ENCODE measurements at regions not wholly inside any gene's neighbourhood (a gene's known extent, or its start where the extent isn't known, plus 50 kb on each side); places are given as distances from the start of the nearest gene placed in this dataset.

DNA sequence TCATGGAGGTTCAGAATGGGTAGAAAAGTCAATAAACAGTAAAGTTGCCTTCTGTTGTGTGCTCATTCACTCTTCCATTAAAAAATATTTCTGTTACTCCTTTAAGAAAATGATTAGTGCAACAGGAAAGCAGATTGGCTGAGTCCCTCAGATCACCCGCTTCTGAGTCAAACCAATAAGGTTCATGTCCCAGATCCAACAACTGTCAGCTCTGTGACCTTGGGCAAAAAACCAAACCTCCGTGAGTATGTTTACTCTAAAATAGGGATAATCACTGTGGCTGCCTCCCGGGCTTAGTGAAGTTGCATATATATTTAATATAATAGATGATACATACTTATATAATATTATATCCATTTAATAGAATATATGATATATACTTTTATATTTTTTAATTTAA, 698.5 kb upstream of the RBFOX1 start:
- Mint-ChIP-seq H3K4me3 (no peak overlapping the region), H3K27me3 (peaks cover 0 to 10% of the 10 kb centered on the region in 2 donors)
- ATAC-seq = no peak

DNA sequence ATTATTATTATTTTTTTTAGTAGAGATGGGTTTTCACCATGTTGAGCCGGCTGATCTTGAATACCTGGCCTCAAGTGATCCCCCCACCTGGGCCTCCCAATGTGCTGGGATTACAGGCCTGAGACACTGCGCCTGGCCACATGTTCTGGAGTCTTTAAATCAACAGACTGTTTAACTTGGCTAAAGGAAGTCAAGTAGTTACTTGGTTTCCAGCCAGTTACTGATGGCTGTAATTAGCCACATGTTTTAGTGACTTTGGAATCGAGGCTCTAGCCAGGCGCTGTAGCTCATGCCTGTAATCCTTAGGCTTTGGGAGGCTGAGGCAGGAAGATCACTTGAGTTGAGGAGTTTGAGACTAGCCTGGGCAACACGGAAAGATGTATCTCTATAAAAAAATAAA, 699.2 kb upstream of the RBFOX1 start:
- Mint-ChIP-seq H3K36me3 (no peaks in the 10 kb centered on the region), H3K27ac (no peak overlapping the region), H3K27me3 (peaks cover 0 to 10% of the 10 kb centered on the region in 2 donors), H3K4me1 (ENCODE audit: low read depth in 2 of 2) (no peaks in the 10 kb centered on the region), H3K9me3 (no peaks in the 10 kb centered on the region), H3K4me3 (no peak overlapping the region)
- ATAC-seq (no peak), DNase-seq (ENCODE audit: low spot score) (no peak)

More for the DNA sequence above, 698.5 kb upstream of the RBFOX1 start:
- Mint-ChIP-seq H3K4me1 (ENCODE audit: low read depth in 2 of 2) (no peaks in the 10 kb centered on the region), H3K9me3 (no peaks in the 10 kb centered on the region), H3K36me3 (no peaks in the 10 kb centered on the region), H3K27ac (no peak overlapping the region)
- DNase-seq (ENCODE audit: low spot score) = no peak

DNA sequence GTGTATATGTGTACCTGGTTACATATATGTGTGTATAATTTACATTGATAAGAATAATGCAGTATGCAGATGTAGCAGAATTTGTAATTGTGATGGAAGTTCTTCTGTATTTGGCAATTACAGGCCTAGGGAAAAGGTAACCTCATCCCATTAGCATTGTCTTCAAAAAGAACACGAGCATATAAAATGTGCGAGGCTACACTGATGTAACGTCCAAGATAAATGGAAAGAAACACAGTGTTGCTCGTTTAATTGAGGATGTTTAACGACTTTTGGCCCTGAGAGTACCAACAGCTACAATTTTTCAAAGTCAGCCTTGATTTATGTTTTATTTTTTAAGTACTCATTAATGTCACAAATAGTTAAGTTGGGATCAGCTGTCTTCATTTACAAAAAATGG, 703.5 kb upstream of the RBFOX1 start:
- Mint-ChIP-seq H3K36me3 (no peaks in the 10 kb centered on the region), H3K27ac (no peak overlapping the region), H3K4me3 (no peak overlapping the region), H3K27me3 (peaks cover 0 to 10% of the 10 kb centered on the region in 2 donors), H3K9me3 (no peaks in the 10 kb centered on the region), H3K4me1 (ENCODE audit: low read depth in 2 of 2) (no peaks in the 10 kb centered on the region)
- no peak for DNase-seq (ENCODE audit: low spot score)
- no peak for ATAC-seq

DNA sequence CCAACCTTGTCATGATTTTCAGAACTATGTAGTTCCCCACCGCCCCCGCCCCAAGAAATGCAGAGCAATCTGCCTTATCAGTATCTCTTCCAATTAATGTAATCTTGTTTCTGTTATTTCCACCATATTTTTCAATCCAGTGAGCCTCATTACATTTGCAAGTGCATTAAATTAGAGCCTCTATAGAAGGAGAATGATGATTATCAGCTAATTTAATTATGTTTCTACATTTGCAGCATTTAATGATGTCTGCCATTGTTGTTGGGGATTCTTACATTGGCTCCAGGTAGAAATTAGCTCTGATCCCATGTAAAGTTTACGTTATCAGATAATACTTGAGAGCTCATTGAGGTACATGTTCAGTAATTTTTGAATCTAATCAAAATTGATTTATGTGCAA, 707.0 kb upstream of the RBFOX1 start:
- peaks cover 6% of the 10 kb centered on the region for H3K9me3 Mint-ChIP-seq
- no peak for DNase-seq (ENCODE audit: low spot score)
- H3K27ac Mint-ChIP-seq = no peak overlapping the region
- no peaks in the 10 kb centered on the region for H3K36me3 Mint-ChIP-seq
- ATAC-seq = no peak
- H3K4me3 Mint-ChIP-seq = no peak overlapping the region
- H3K4me1 Mint-ChIP-seq (ENCODE audit: low read depth in 2 of 2) = no peaks in the 10 kb centered on the region
- peaks cover 0 to 2% of the 10 kb centered on the region in 2 donors for H3K27me3 Mint-ChIP-seq

DNA sequence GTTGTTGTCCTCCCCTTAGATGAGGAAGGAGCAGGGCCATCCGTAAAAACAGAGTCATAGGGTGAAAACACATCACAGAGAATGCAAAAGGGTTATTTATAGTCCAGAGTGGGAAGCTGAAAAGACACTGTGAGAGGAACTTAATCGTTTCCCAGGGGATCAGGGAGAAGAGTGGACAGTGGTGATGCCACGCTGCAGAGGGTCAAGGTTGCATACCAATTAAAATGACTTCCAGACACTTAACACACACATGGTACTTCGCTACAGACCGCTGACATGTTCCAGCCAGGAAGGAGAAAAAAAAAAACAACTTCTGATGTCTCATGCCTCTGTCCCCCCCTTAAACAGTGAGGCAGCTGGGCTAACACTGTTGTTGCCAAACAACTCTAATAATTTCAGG, 713.8 kb upstream of the RBFOX1 start:
- peaks cover 13% of the 10 kb centered on the region for H3K9me3 Mint-ChIP-seq
- peaks cover 6% of the 10 kb centered on the region for H3K36me3 Mint-ChIP-seq
- H3K4me3 Mint-ChIP-seq = no peak overlapping the region
- no peaks in the 10 kb centered on the region for H3K27me3 Mint-ChIP-seq
- no peak for DNase-seq (ENCODE audit: low spot score)
- no peak for ATAC-seq
- no peak overlapping the region for H3K27ac Mint-ChIP-seq
- no peaks in the 10 kb centered on the region for H3K4me1 Mint-ChIP-seq (ENCODE audit: low read depth in 2 of 2)

DNA sequence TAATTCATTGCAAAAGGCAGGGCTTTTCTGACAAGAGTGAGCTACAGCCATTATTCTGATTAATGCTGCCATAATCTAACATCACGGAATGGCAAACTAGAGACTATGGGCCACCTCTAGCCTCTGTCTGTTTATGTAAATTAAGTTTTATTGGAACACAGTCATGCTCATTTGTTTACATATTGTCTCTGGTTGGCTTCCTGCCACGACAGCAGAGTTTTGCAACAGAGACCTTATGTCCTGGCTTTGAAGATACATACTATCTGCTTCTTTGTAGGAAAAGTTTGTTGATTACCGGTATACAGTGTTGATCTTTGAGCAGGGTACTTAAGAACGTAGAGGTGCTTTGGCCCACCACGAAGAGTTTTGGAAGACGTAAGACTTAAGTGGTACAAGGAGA, 715.9 kb upstream of the RBFOX1 start:
- H3K27me3 Mint-ChIP-seq = no peaks in the 10 kb centered on the region
- no peak overlapping the region for H3K4me3 Mint-ChIP-seq
- peaks cover 12% of the 10 kb centered on the region for H3K9me3 Mint-ChIP-seq
- no peak overlapping the region for H3K27ac Mint-ChIP-seq
- peaks cover 6% of the 10 kb centered on the region for H3K36me3 Mint-ChIP-seq
- ATAC-seq (no peak), DNase-seq (ENCODE audit: low spot score) (no peak)
- no peaks in the 10 kb centered on the region for H3K4me1 Mint-ChIP-seq (ENCODE audit: low read depth in 2 of 2)

DNA sequence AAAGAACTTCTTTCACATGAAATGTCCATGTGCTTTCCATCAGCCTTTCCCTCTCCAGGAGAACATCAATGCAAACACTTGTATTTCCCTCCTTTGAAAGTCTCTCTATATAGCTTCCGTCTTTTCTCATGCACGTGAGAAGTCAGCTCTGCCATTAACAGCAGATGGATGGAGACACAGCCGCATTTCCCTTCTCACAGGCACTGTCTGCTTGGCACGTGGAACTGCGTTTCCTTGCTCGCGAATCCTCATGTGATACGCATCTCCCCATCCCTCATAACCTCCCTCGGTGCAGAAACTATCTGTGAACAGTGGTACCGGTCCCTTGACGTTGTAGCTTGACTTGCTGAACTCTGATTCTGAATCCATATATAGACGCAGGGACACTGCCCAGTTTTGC, 717.0 kb upstream of the RBFOX1 start:
- Mint-ChIP-seq H3K27ac (no peak overlapping the region), H3K27me3 (no peaks in the 10 kb centered on the region), H3K36me3 (peaks cover 6% of the 10 kb centered on the region), H3K4me3 (no peak overlapping the region), H3K9me3 (peaks cover 11% of the 10 kb centered on the region), H3K4me1 (ENCODE audit: low read depth in 2 of 2) (no peaks in the 10 kb centered on the region)
- ATAC-seq = no peak
- no peak for DNase-seq (ENCODE audit: low spot score)

DNA sequence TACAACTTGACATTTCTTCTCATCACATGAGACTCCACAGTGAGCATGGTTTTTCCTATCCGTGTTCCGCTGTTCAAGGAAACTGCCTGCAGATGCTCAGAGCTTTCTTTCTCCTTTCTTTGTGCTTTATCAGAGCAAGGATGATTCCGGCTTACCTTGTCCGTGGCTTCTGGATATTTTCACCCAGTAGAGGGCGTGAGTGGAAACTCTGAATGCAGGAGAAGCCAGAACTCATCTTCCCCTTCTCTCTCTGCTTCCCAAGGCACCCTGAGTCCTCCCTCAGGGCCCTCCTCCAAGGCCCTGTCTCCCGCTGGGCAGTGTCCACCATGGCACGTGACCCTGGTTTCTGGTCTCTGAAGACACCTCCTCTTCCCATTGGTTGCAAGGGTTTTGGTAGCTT, 721.1 kb upstream of the RBFOX1 start:
- no peak overlapping the region for H3K4me3 Mint-ChIP-seq
- peaks cover 5% of the 10 kb centered on the region for H3K9me3 Mint-ChIP-seq
- no peaks in the 10 kb centered on the region for H3K4me1 Mint-ChIP-seq (ENCODE audit: low read depth in 2 of 2)
- ATAC-seq = no peak
- no peaks in the 10 kb centered on the region for H3K36me3 Mint-ChIP-seq
- H3K27me3 Mint-ChIP-seq = no peaks in the 10 kb centered on the region
- no peak overlapping the region for H3K27ac Mint-ChIP-seq
- no peak for DNase-seq (ENCODE audit: low spot score)

DNA sequence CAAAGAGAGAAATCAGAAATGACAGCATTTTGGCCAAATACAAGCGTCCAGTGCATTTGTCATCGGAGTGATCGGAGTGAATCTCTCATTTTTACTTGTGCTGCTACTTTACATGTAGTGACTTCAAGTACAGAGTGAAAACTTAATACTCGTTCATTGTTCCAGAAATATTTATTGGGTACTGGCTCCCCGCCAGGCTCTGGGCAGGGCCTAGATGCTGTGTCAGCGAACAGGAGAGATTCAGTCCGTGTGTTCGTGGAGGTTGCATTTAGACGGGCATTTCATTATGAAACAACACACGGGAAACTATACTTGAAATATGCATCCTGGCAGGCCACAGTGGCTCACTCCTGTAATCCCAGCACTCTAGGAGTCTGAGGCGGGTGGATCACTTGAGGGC, 727.2 kb upstream of the RBFOX1 start:
- H3K4me3 Mint-ChIP-seq = no peak overlapping the region
- H3K36me3 Mint-ChIP-seq = no peaks in the 10 kb centered on the region
- no peaks in the 10 kb centered on the region for H3K9me3 Mint-ChIP-seq
- ATAC-seq = no peak
- no peaks in the 10 kb centered on the region for H3K4me1 Mint-ChIP-seq (ENCODE audit: low read depth in 2 of 2)
- no peak overlapping the region for H3K27ac Mint-ChIP-seq
- peaks cover 0 to 2% of the 10 kb centered on the region in 2 donors for H3K27me3 Mint-ChIP-seq
- no peak for DNase-seq (ENCODE audit: low spot score)

DNA sequence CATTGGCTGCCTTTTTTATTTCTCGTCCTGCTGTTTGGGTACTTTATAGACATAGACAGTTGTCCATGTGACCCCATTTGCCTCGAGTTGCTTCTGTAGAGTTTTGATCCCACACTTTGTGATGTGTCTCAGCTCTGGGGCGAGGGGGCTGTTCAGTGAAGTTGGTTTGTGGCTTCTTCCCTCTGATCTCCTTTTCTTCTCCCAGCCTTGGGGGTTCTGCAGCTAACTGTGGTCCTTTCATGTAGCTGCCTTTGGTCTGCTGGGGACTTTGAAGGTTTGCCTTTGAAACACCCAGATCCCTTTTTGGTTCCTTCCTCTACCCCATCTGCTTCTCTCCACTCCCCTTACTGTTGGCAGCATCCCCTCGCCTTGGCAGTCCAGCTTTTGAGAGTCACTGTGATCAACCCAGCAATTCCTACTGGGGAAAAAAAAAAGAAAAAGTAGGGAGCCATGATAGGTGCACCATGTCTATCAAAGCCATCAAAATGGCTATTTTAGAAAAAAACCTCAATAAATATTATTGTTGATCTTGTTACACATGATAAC, 728.8 kb upstream of the RBFOX1 start:
- DNase-seq (ENCODE audit: low spot score) (no peak), ATAC-seq (no peak)
- peaks cover 0 to 2% of the 10 kb centered on the region in 2 donors for H3K27me3 Mint-ChIP-seq
- H3K4me1 Mint-ChIP-seq (ENCODE audit: low read depth in 2 of 2) = no peaks in the 10 kb centered on the region
- no peak overlapping the region for H3K4me3 Mint-ChIP-seq
- no peaks in the 10 kb centered on the region for H3K9me3 Mint-ChIP-seq
- H3K36me3 Mint-ChIP-seq = no peaks in the 10 kb centered on the region
- no peak overlapping the region for H3K27ac Mint-ChIP-seq

DNA sequence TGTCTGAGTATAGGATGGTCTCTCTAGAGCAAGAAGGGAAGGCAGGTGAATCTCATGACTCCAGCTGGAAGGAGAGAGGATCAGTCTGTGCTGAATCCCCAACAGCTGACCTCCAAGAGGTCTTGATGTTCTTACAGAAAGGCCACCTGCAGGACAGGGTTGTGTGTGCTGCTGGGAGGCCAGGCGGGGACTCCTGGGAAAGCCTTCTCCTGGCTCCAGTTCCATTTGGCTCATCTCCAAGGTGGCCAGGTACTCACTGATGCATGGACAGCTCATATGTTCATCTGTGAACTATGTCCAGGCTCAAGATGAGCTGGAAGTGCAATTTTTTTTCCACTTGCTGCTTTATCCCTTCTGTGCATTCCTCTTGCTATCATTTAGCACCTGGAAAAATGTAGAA, 730.2 kb upstream of the RBFOX1 start:
- no peak for ATAC-seq
- H3K9me3 Mint-ChIP-seq = no peaks in the 10 kb centered on the region

DNA sequence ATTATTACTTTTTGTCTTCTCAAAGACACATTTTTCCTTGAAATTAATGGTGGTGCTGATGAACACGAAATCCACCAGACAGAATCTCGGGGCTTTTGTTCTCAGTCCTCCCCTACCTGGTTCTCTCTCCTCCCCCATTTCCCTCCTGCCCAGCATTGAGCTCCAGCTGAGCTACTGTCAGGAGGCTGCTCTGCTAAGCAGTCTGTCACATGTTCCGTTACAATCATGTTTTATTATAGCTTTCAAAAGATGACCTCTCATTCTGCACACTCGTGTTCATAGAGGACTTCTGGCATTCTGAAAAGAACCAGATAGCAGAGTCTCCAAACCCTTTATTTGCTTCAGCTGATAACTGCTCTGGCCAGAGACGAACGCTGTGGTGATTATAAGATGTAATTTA, 732.5 kb upstream of the RBFOX1 start:
- H3K27ac Mint-ChIP-seq = no peak overlapping the region
- H3K9me3 Mint-ChIP-seq = no peaks in the 10 kb centered on the region
- no peaks in the 10 kb centered on the region for H3K36me3 Mint-ChIP-seq
- DNase-seq (ENCODE audit: low spot score) = no peak
- no peak for ATAC-seq
- H3K4me1 Mint-ChIP-seq (ENCODE audit: low read depth in 2 of 2) = no peaks in the 10 kb centered on the region
- H3K4me3 Mint-ChIP-seq = no peak overlapping the region
- H3K27me3 Mint-ChIP-seq = peaks cover 0 to 2% of the 10 kb centered on the region in 2 donors

More for the DNA sequence above, 730.2 kb upstream of the RBFOX1 start:
- Mint-ChIP-seq H3K4me1 (ENCODE audit: low read depth in 2 of 2) (no peaks in the 10 kb centered on the region), H3K36me3 (no peaks in the 10 kb centered on the region), H3K27me3 (peaks cover 0 to 2% of the 10 kb centered on the region in 2 donors), H3K27ac (no peak overlapping the region), H3K4me3 (no peak overlapping the region)
- no peak for DNase-seq (ENCODE audit: low spot score)

DNA sequence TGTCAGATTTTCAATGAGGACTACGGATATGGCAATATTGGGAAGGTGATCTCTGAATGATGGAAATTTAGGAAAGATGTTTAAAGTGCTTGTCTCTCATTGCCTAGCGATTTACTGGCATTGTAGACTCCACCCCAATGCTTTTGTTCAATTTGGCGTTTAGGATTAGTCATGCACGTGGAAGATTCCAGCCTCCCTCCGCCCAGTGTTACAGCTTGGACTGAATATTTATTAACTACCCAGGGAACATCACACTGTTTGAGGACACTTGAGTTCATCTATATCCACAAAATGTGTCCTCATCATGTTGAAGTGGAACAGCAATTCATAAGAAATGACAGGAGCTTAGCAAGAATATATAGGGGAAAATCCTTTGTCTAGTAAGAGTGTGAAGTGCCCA, 738.8 kb upstream of the RBFOX1 start:
- Mint-ChIP-seq H3K27me3 (no peaks in the 10 kb centered on the region), H3K27ac (no peak overlapping the region), H3K4me3 (no peak overlapping the region), H3K4me1 (ENCODE audit: low read depth in 2 of 2) (no peaks in the 10 kb centered on the region), H3K9me3 (peaks cover 10% of the 10 kb centered on the region), H3K36me3 (no peaks in the 10 kb centered on the region)
- ATAC-seq (no peak), DNase-seq (ENCODE audit: low spot score) (no peak)

DNA sequence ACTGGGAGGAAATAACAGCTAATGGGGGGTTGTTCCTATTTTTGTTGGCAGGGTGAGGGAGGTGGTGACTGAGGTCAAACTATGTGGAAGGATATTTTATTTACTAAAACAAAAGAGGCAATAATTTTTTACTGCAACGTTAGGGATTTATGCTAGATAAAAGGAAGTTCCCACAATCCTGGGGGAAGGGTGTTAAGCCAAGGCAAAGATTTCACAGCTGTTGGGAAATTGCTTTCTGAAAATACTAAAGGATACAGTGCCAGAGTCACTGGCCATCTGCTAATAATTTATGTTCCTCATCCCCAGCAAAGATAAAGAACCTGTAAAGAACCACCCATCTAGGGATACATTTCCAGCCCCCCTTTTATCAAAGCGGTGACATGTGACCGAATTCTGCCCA, 756.0 kb upstream of the RBFOX1 start:
- H3K9me3 Mint-ChIP-seq = peaks cover 8% of the 10 kb centered on the region
- ATAC-seq (no peak), DNase-seq (ENCODE audit: low spot score) (no peak)
- H3K27ac Mint-ChIP-seq = no peak overlapping the region
- H3K4me3 Mint-ChIP-seq = no peak overlapping the region
- H3K36me3 Mint-ChIP-seq = peaks cover 5% of the 10 kb centered on the region
- H3K27me3 Mint-ChIP-seq = no peaks in the 10 kb centered on the region
- no peaks in the 10 kb centered on the region for H3K4me1 Mint-ChIP-seq (ENCODE audit: low read depth in 2 of 2)

DNA sequence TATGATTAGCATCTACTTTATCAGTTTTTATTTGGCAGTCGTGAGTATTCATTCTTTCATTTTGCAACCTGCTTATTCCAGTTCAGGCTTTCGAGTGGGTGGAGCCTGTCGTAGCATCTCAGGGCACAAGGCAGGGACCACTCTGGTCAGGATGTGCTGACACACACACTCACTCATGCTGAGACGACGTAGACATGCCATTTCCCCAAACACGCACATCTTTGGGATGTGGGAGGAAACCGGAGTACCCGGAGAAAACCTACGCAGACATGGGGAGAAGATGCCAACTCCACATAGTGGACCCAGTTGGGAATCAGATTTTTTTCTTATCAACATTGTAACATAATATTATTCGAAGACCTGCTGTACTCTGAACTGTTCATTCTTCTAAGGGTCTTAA, 756.5 kb upstream of the RBFOX1 start:
- Mint-ChIP-seq H3K4me1 (ENCODE audit: low read depth in 2 of 2) (no peaks in the 10 kb centered on the region), H3K27ac (no peak overlapping the region), H3K9me3 (peaks cover 8% of the 10 kb centered on the region), H3K27me3 (peaks cover 0 to 3% of the 10 kb centered on the region in 2 donors), H3K4me3 (no peak overlapping the region), H3K36me3 (peaks cover 5% of the 10 kb centered on the region)
- DNase-seq (ENCODE audit: low spot score) (no peak), ATAC-seq (no peak)
